ENCODE measurements at regions not wholly inside any gene's neighbourhood (a gene's known extent, or its start where the extent isn't known, plus 50 kb on each side); places are given as distances from the start of the nearest gene placed in this dataset.

- Mint-ChIP-seq H3K4me1 (ENCODE audit: unreplicated experiment) (no peaks in the 10 kb centered on the region), H3K4me3 (no peak overlapping the region), H3K36me3 (no peaks in the 10 kb centered on the region), H3K27ac (no peak overlapping the region), H3K9me3 (no peaks in the 10 kb centered on the region), H3K27me3 (no peaks in the 10 kb centered on the region)
- TF ChIP-seq CTCF (conservative IDR thresholded peaks at IDR 0.05): no peak
- no peak for DNase-seq (ENCODE audit: extremely low spot score, unreplicated experiment)
Observed at GRCh38 chr6:97989451-97989850, 706.4 kb upstream of the MMS22L start.

GRCh38 chr6:97995158-97995557 lies 712.1 kb upstream of the MMS22L start:
- Mint-ChIP-seq H3K27ac (no peak overlapping the region), H3K4me1 (ENCODE audit: unreplicated experiment) (no peaks in the 10 kb centered on the region), H3K9me3 (no peaks in the 10 kb centered on the region), H3K27me3 (no peaks in the 10 kb centered on the region), H3K36me3 (no peaks in the 10 kb centered on the region), H3K4me3 (no peak overlapping the region)
- no peak for TF ChIP-seq CTCF (conservative IDR thresholded peaks at IDR 0.05)
- DNase-seq (ENCODE audit: extremely low spot score, unreplicated experiment): no peak

- no peak for TF ChIP-seq CTCF (conservative IDR thresholded peaks at IDR 0.05)
- Mint-ChIP-seq H3K4me3 (no peak overlapping the region), H3K27ac (no peak overlapping the region), H3K9me3 (no peaks in the 10 kb centered on the region), H3K36me3 (no peaks in the 10 kb centered on the region), H3K4me1 (ENCODE audit: unreplicated experiment) (no peaks in the 10 kb centered on the region), H3K27me3 (no peaks in the 10 kb centered on the region)
- DNase-seq (ENCODE audit: extremely low spot score, unreplicated experiment): no peak
Observed at GRCh38 chr6:98002678-98003077, 719.7 kb upstream of the MMS22L start.

GRCh38 chr6:98014442-98015201 lies 731.6 kb upstream of the MMS22L start:
- no peak for DNase-seq (ENCODE audit: extremely low spot score, unreplicated experiment)
- H3K4me3 Mint-ChIP-seq: no peak overlapping the region
- H3K27ac Mint-ChIP-seq: no peak overlapping the region
- H3K36me3 Mint-ChIP-seq: no peaks in the 10 kb centered on the region
- H3K27me3 Mint-ChIP-seq: no peaks in the 10 kb centered on the region
- no peaks in the 10 kb centered on the region for H3K9me3 Mint-ChIP-seq
- TF ChIP-seq CTCF (conservative IDR thresholded peaks at IDR 0.05): no peak
- no peaks in the 10 kb centered on the region for H3K4me1 Mint-ChIP-seq (ENCODE audit: unreplicated experiment)

GRCh38 chr6:98016565-98016964 lies 733.5 kb upstream of the MMS22L start:
- Mint-ChIP-seq H3K9me3 (no peaks in the 10 kb centered on the region), H3K36me3 (no peaks in the 10 kb centered on the region), H3K27me3 (no peaks in the 10 kb centered on the region), H3K27ac (no peak overlapping the region), H3K4me1 (ENCODE audit: unreplicated experiment) (no peaks in the 10 kb centered on the region), H3K4me3 (no peak overlapping the region)
- DNase-seq (ENCODE audit: extremely low spot score, unreplicated experiment): no peak
- no peak for TF ChIP-seq CTCF (conservative IDR thresholded peaks at IDR 0.05)

All from type B pancreatic cell (in vitro differentiated cells).